Loucy (cell line): ENCODE measurements at regions not wholly inside any gene's neighbourhood (a gene's known extent, or its start where the extent isn't known, plus 50 kb on each side); places are given as distances from the start of the nearest gene placed in this dataset.

Experiments
- EZH2phosphoT487 ChIP-seq: fragments of 200-600 bp; IDR thresholded peaks from 2 replicates; pipeline ENCODE4 v1.6.1; 2018; ENCODE audit warnings: antibody characterized with exemption, mild to moderate bottlenecking, moderate library complexity, borderline replicate concordance
- TF ChIP-seq, protein P1 (sequence below): fragments of 200-600 bp; sonication (generic); conservative IDR thresholded peaks from 2 replicates; pipeline ENCODE4 v1.5.1; 2014; ENCODE audit warnings: mild to moderate bottlenecking, antibody characterized with exemption, low read length

DNA sequence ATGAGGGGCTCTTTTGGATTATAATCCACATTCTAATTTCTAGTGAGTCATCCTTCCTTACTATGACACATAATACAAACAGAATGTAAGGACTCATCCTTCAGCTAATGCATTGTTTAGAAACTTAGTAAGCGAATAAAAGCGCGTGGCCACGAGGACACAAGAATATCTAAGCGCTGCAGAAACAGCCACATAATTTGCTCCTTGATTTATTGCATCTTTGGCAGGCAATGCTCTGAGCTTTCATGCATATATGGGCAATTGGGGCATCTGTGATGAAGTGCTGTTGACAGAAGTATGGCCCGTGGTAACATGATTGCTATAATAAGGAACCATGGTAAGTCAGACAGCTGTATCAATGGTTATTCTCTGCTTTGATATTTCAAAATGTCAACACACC, 191.3 kb upstream of the ZNF385D start:
- TF ChIP-seq, protein P1, sequence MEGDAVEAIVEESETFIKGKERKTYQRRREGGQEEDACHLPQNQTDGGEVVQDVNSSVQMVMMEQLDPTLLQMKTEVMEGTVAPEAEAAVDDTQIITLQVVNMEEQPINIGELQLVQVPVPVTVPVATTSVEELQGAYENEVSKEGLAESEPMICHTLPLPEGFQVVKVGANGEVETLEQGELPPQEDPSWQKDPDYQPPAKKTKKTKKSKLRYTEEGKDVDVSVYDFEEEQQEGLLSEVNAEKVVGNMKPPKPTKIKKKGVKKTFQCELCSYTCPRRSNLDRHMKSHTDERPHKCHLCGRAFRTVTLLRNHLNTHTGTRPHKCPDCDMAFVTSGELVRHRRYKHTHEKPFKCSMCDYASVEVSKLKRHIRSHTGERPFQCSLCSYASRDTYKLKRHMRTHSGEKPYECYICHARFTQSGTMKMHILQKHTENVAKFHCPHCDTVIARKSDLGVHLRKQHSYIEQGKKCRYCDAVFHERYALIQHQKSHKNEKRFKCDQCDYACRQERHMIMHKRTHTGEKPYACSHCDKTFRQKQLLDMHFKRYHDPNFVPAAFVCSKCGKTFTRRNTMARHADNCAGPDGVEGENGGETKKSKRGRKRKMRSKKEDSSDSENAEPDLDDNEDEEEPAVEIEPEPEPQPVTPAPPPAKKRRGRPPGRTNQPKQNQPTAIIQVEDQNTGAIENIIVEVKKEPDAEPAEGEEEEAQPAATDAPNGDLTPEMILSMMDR, result no peak
- no peak for TF ChIP-seq EZH2phosphoT487
